SW 1271 (cell line): ENCODE measurements at regions not wholly inside any gene's neighbourhood (a gene's known extent, or its start where the extent isn't known, plus 50 kb on each side); places are given as distances from the start of the nearest gene placed in this dataset.

Source experiments
- DNase-seq, 2 experiments: peaks; one replicate each; lab custom pipeline; 2025; lab: John Stamatoyannopoulos, UW

GRCh38 chr20:25135031-25135430 is 53.1 kb upstream of the VSX1 start:
- DNase-seq = no peak

DNA sequence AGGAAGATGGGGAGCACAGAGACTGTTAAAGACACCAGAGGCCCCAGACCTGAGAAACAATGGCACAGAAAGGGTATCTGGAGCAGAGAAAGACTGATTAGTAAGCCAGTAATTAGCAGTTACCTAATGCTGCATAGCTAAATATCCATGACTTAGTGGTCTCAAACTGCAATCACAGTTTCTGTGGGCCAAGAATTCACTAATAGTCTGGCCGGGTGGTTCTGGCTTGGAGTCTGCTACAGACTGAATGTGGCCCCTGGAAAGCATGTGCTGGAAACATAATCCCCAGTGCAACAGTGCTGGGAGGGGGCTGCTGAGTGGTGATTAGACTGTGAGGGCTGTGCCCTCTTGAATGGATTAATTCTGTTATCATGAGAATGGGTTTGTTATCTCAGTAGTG is 54.1 kb upstream of the VSX1 start:
- DNase-seq = no peak

- peak; percentile 76 to 82 for DNase-seq
Measured at GRCh38 chr20:25136643-25137559, 55.0 kb upstream of the VSX1 start.

DNA sequence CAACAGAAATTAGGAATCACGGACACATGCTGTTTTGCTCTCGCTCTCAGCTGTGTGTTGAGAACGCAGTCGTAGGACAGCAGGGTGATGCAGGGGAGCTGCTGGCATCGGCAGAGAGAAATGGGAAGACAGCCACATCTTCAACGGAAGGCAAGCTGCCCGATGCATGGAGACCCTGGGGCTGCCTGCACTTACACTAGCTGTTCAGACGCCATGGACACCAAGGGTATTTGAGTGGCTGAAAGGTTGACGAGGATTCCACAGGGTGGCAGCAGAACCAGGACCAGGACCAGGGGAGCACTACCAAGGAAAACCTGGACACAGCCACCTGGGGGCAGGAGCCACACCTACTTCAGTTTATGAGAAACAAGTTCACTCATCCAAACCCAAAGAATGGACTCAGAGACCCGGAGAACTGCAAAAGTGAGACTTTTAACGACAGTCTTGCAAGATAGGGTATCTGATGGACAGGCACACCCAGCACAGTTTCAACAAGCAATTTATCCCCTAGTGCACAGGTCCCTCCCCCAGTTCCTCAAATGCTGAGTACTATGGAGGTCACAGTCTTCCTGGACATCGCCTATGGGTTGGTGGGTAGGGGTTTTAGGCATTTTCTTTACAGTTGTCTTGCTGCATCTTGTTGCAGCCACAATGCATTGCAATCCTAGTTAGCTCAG is 56.3 kb upstream of the ENTPD6 start:
- DNase-seq = peak in 1 of 2 experiments; percentile 10

DNA sequence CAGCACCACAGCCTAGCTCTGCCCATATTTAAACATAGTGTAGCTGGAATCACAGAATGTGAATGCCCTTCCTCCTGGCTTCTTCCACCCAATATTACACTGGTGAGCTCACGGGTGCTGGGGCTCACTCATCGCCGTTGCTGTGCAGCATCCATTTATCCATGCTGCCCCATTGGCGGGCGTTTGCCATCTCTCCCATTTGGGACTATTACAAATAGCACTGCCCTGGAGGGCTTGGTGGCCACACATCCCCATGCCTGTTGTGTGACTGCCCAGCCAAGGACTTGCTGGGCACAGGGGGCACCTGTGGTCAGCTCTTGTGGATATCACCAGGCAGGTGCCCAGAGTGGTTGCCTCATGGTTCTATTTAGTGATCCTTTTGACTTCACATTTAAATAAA is 54.5 kb upstream of the ENTPD6 start:
- DNase-seq = no peak

GRCh38 chr20:25142435-25142834 is 53.1 kb upstream of the ENTPD6 start:
- DNase-seq = no peak

GRCh38 chr20:25145131-25145530 is 50.4 kb upstream of the ENTPD6 start:
- DNase-seq = no peak
